ENCODE measurements at regions not wholly inside any gene's neighbourhood (a gene's known extent, or its start where the extent isn't known, plus 50 kb on each side); places are given as distances from the start of the nearest gene placed in this dataset.

DNA sequence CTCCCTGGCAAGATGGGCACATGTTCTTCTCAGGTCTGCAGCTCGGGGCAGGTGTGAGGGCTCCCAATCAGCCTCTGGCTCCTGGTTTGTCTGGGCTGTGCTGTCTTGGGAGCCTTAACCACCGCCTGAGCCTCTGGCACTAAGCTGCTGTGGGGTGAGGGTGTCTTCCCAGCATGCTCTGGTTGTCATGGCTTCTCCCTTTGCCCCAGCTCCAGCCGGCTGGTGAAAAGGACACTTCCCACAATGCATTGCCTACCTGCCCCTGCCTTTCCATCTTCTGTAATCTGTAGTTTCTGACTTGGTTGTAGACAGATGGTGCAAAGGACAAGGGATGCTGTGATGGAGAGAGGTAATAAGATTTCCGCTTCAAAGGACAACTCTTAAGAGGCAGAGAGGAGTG lies 295.3 kb downstream of the TLE3 start:
- no peak overlapping the region for H3K9ac ChIP-seq (ENCODE audit: low read depth in 1 of 2, low read length in 2 of 2)
- no peak overlapping the region for H3K27ac ChIP-seq (ENCODE audit: low read depth in 2 of 2, low read length in 2 of 2)
- no peaks in the 10 kb centered on the region for H3K36me3 ChIP-seq (ENCODE audit: control insufficient read depth in 2 of 2, insufficient read depth in 2 of 2, low read length in 2 of 2)
- H3K27me3 ChIP-seq (ENCODE audit: control insufficient read depth in 2 of 2, insufficient read depth in 2 of 2, low read length in 2 of 2): peaks cover 0 to 4% of the 10 kb centered on the region in 2 donors
- no peaks in the 10 kb centered on the region for H3K9me3 ChIP-seq (ENCODE audit: control insufficient read depth in 2 of 2, low read length in 2 of 2)
- peaks cover 0 to 2% of the 10 kb centered on the region in 2 donors for H3K4me1 ChIP-seq (ENCODE audit: control insufficient read depth in 2 of 2, insufficient read depth in 2 of 2, low read length in 2 of 2)
- no peak overlapping the region for H3K4me3 ChIP-seq (ENCODE audit: low read length in 2 of 2)

DNA sequence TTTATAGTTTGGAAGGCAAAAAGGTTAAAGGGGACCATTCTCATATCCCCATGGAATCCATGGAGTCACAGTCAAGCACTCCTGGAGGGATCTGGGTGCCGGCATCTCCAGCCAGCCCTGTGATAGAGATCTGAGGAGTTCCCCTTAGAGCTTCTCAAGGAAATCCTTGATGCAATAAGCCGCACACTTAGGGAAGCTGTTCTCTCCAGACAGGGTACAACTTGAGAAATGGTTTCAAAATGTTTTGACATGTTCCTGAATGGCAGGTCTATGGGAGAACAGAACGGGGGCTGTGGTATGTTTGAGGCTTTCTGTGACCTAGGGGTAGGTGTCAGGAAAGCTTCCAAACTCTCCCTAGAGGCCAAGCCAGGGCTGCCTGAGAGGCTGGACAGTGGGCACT lies 292.9 kb downstream of the TLE3 start:
- peaks cover 0 to 2% of the 10 kb centered on the region in 2 donors for H3K4me1 ChIP-seq (ENCODE audit: control insufficient read depth in 2 of 2, insufficient read depth in 2 of 2, low read length in 2 of 2)
- no peak overlapping the region for H3K27ac ChIP-seq (ENCODE audit: low read depth in 2 of 2, low read length in 2 of 2)
- peaks cover 0 to 4% of the 10 kb centered on the region in 2 donors for H3K27me3 ChIP-seq (ENCODE audit: control insufficient read depth in 2 of 2, insufficient read depth in 2 of 2, low read length in 2 of 2)
- H3K36me3 ChIP-seq (ENCODE audit: control insufficient read depth in 2 of 2, insufficient read depth in 2 of 2, low read length in 2 of 2): no peaks in the 10 kb centered on the region
- no peak overlapping the region for H3K9ac ChIP-seq (ENCODE audit: low read depth in 1 of 2, low read length in 2 of 2)
- no peaks in the 10 kb centered on the region for H3K9me3 ChIP-seq (ENCODE audit: control insufficient read depth in 2 of 2, low read length in 2 of 2)
- H3K4me3 ChIP-seq (ENCODE audit: low read length in 2 of 2): no peak overlapping the region

DNA sequence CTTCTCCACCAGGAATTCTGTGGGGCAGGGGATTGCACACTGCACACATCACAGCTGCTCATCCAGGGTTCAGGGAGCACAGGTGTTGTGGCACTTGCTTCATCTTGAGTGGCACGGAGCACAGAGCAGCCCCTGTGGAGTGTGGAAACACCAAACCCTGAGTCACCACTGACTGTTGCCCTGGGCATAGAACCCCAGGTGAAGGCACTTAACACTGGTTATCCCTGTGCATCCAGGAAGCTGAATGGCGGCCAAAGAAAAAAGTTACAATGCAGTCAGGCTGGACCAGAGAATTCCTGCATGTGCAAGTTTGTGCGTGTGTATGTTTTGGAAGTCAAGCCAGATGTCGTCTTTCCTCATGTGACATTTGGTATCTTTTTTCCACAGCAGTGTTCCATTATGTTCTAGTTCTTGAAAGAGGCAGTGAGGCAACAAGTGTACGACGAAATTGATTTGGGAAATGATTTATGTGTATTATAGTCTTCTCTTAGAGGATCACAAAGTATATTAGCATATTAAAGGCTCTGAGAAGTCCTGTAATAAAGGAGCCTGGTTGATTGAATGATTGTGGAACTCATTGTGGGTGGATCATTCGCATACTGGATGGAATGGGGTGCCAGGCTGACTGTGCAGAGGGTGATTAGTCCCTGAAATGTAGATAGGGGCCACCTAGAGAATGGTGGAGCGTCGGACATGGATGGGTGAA lies 292.3 kb downstream of the TLE3 start:
- Histone ChIP-seq H3K4me1 (ENCODE audit: control insufficient read depth in 2 of 2, insufficient read depth in 2 of 2, low read length in 2 of 2) (peaks cover 0 to 2% of the 10 kb centered on the region in 2 donors), H3K9me3 (ENCODE audit: control insufficient read depth in 2 of 2, low read length in 2 of 2) (no peaks in the 10 kb centered on the region), H3K27ac (ENCODE audit: low read depth in 2 of 2, low read length in 2 of 2) (no peak overlapping the region), H3K4me3 (ENCODE audit: low read length in 2 of 2) (no peak overlapping the region), H3K36me3 (ENCODE audit: control insufficient read depth in 2 of 2, insufficient read depth in 2 of 2, low read length in 2 of 2) (no peaks in the 10 kb centered on the region), H3K9ac (ENCODE audit: low read depth in 1 of 2, low read length in 2 of 2) (no peak overlapping the region), H3K27me3 (ENCODE audit: control insufficient read depth in 2 of 2, insufficient read depth in 2 of 2, low read length in 2 of 2) (peaks cover 0 to 4% of the 10 kb centered on the region in 2 donors)

DNA sequence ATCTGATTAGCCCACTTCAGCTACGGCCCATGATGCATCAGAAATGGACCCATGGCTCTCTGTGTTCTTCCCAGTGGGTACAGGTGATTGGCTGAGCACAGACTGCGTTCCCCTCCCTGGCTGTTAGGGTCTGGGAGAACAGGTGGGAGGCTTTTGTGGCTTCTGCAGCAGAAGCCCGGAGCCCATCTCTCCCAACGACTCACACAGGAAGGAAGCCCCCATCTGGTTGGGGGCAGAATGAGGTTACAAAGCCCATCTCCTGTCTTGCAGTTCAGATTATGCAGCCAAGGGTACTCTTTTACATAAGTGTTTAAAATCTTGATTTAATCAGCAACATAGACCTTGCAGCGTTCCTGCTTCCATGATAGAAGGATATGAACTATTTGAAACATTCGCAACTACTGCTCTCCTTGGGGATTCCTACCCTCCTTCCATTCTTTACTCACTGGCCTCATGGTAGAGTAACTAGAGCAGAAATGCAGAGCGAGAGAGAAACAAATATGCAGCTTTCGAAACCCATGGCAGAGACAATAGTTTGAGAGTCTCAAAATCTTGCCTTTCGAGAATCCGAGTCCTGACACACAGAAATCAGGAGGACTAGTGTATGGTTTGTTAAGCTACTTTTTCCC lies 291.3 kb downstream of the TLE3 start:
- Histone ChIP-seq H3K9ac (ENCODE audit: low read depth in 1 of 2, low read length in 2 of 2) (no peak overlapping the region), H3K4me1 (ENCODE audit: control insufficient read depth in 2 of 2, insufficient read depth in 2 of 2, low read length in 2 of 2) (peaks cover 0 to 2% of the 10 kb centered on the region in 2 donors), H3K27me3 (ENCODE audit: control insufficient read depth in 2 of 2, insufficient read depth in 2 of 2, low read length in 2 of 2) (peaks cover 0 to 4% of the 10 kb centered on the region in 2 donors), H3K9me3 (ENCODE audit: control insufficient read depth in 2 of 2, low read length in 2 of 2) (no peaks in the 10 kb centered on the region), H3K36me3 (ENCODE audit: control insufficient read depth in 2 of 2, insufficient read depth in 2 of 2, low read length in 2 of 2) (no peaks in the 10 kb centered on the region), H3K4me3 (ENCODE audit: low read length in 2 of 2) (no peak overlapping the region), H3K27ac (ENCODE audit: low read depth in 2 of 2, low read length in 2 of 2) (no peak overlapping the region)

DNA sequence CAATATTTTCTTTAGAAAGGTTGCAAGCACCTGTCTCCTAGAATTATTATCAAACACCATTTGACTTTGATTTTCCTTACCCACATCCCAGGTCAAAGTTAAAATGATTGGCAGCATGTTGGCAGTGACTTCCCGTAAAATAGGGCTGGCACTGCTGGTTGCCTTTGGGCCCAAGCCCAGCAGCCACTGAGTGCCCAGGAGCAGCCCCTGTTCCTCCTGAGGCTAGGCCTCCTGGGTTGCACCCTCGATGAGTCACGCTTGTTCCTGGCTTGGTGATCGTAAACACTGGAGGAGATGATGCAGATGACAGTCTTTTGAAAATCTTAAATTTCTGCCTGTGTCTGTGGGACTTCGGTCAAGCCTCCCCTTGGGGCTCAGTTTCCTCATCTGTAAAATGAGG lies 290.0 kb downstream of the TLE3 start:
- H3K27ac ChIP-seq (ENCODE audit: low read depth in 2 of 2, low read length in 2 of 2): no peak overlapping the region
- peaks cover 0 to 4% of the 10 kb centered on the region in 2 donors for H3K27me3 ChIP-seq (ENCODE audit: control insufficient read depth in 2 of 2, insufficient read depth in 2 of 2, low read length in 2 of 2)

DNA sequence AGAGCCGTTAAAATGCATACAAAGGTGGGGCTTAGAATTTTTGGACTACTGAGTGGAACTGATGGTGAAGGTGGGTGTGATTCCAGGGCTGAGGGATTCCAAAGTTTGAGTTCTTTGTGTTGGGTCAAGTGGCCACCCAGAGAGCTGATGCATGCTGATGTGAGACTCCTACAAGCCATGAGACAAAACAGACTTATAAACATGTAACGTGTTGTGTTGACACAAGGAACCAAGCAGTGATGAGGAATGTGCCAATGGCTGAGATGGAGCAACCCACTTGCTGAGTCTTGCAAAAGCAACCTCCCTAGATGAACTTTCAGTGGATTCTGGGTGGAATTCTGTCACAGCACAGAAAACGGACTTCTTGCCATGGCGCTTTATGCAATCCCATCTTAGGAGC lies 289.0 kb downstream of the TLE3 start:
- no peaks in the 10 kb centered on the region for H3K36me3 ChIP-seq (ENCODE audit: control insufficient read depth in 2 of 2, insufficient read depth in 2 of 2, low read length in 2 of 2)
- H3K4me1 ChIP-seq (ENCODE audit: control insufficient read depth in 2 of 2, insufficient read depth in 2 of 2, low read length in 2 of 2): peaks cover 0 to 2% of the 10 kb centered on the region in 2 donors
- no peak overlapping the region for H3K9ac ChIP-seq (ENCODE audit: low read depth in 1 of 2, low read length in 2 of 2)
- H3K9me3 ChIP-seq (ENCODE audit: control insufficient read depth in 2 of 2, low read length in 2 of 2): no peaks in the 10 kb centered on the region
- H3K27ac ChIP-seq (ENCODE audit: low read depth in 2 of 2, low read length in 2 of 2): no peak overlapping the region
- no peak overlapping the region for H3K4me3 ChIP-seq (ENCODE audit: low read length in 2 of 2)
- peaks cover 0 to 4% of the 10 kb centered on the region in 2 donors for H3K27me3 ChIP-seq (ENCODE audit: control insufficient read depth in 2 of 2, insufficient read depth in 2 of 2, low read length in 2 of 2)

More for the DNA sequence above, 290.0 kb downstream of the TLE3 start:
- Histone ChIP-seq H3K36me3 (ENCODE audit: control insufficient read depth in 2 of 2, insufficient read depth in 2 of 2, low read length in 2 of 2) (no peaks in the 10 kb centered on the region), H3K4me1 (ENCODE audit: control insufficient read depth in 2 of 2, insufficient read depth in 2 of 2, low read length in 2 of 2) (peaks cover 0 to 2% of the 10 kb centered on the region in 2 donors), H3K9ac (ENCODE audit: low read depth in 1 of 2, low read length in 2 of 2) (no peak overlapping the region), H3K4me3 (ENCODE audit: low read length in 2 of 2) (no peak overlapping the region), H3K9me3 (ENCODE audit: control insufficient read depth in 2 of 2, low read length in 2 of 2) (no peaks in the 10 kb centered on the region)

DNA sequence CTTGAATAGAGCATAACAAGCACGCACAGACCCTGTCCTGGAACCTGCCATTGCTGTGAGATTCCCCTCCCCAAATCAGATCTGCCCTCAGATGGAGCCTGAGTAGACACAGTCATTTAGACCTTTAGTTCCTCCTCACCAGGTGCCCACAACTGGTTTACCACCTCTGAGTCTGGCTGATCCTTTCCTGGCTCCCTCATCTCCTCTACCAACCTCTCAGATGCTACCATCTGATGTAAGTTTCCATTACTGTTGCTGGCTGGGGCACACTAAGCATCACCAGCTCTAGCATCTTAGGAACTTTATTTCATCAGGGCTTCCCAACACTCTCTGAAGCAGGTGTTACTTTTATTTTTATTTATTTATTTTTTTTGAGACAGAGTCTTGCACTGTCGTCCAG lies 288.3 kb downstream of the TLE3 start:
- Histone ChIP-seq H3K36me3 (ENCODE audit: control insufficient read depth in 2 of 2, insufficient read depth in 2 of 2, low read length in 2 of 2) (no peaks in the 10 kb centered on the region), H3K4me3 (ENCODE audit: low read length in 2 of 2) (no peak overlapping the region), H3K9me3 (ENCODE audit: control insufficient read depth in 2 of 2, low read length in 2 of 2) (no peaks in the 10 kb centered on the region), H3K27ac (ENCODE audit: low read depth in 2 of 2, low read length in 2 of 2) (no peak overlapping the region), H3K27me3 (ENCODE audit: control insufficient read depth in 2 of 2, insufficient read depth in 2 of 2, low read length in 2 of 2) (peaks cover 0 to 4% of the 10 kb centered on the region in 2 donors), H3K9ac (ENCODE audit: low read depth in 1 of 2, low read length in 2 of 2) (no peak overlapping the region), H3K4me1 (ENCODE audit: control insufficient read depth in 2 of 2, insufficient read depth in 2 of 2, low read length in 2 of 2) (peaks cover 0 to 2% of the 10 kb centered on the region in 2 donors)

DNA sequence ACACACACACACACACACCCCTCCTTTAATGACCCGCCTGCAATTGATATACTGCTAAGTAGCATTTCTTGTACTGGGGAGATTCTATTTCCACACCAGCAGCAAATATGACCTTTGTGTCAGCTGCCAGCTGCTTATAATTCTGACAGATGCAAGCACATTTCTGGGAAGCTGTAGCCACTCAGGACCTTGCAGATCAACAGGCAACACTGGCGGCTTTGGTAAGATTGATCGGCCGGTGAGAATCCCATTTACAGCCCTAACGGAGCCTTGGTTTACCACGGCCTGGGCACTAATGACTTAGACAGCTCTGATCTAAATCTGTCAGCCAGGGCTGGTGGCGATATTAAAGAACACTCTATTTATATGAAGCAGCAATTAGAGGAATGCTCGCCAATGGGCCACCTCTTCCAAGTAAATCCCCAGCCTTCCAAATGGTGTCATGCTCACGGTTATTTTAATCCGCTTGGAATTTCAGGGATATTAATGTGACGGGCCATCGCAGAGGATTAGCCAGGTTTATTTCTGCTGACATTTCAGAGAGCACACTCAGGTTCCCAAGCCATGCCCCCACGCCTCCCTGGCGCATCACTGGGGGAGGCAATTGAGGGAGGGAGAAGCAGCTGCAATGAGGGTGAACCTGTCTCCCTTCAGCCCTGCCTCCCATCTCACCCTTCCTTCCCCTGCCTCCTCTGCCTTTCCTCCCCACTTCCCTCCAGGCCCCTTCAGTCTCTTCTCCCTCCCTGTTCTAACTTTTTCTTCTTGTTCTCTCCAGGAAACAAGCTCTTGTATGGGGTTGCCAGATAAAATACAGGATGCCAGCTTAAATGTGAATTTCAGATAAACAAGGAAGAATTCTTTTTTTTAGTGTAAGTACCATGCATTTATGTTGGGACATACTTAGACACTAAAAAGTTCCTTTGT lies 287.0 kb downstream of the TLE3 start:
- Histone ChIP-seq H3K4me1 (ENCODE audit: control insufficient read depth in 2 of 2, insufficient read depth in 2 of 2, low read length in 2 of 2) (peaks cover 0 to 2% of the 10 kb centered on the region in 2 donors), H3K36me3 (ENCODE audit: control insufficient read depth in 2 of 2, insufficient read depth in 2 of 2, low read length in 2 of 2) (no peaks in the 10 kb centered on the region), H3K4me3 (ENCODE audit: low read length in 2 of 2) (no peak overlapping the region), H3K9me3 (ENCODE audit: control insufficient read depth in 2 of 2, low read length in 2 of 2) (no peaks in the 10 kb centered on the region), H3K9ac (ENCODE audit: low read depth in 1 of 2, low read length in 2 of 2) (no peak overlapping the region), H3K27ac (ENCODE audit: low read depth in 2 of 2, low read length in 2 of 2) (no peak overlapping the region), H3K27me3 (ENCODE audit: control insufficient read depth in 2 of 2, insufficient read depth in 2 of 2, low read length in 2 of 2) (peaks cover 0 to 4% of the 10 kb centered on the region in 2 donors)

DNA sequence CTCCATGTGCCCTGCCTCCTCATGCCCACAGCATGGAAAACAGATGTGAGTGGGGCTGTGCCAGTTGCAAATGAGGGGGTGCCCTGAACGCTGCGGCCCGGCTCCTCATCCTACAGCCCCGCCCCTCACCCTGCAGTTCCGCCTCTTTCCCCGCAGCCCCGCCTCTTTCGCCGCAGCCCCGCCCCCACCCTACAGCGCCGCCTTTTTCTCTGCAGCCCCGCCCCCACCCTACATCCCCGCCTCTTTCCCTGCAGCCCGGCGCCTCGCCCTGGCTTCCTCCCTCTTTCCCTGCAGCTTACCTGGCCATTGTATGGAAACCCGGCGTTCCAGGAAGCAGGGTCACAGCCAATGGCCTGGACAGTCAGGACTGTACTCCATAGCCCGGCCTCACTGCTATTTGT lies 284.9 kb downstream of the TLE3 start:
- H3K27ac ChIP-seq (ENCODE audit: low read depth in 2 of 2, low read length in 2 of 2): no peak overlapping the region
- no peak overlapping the region for H3K4me3 ChIP-seq (ENCODE audit: low read length in 2 of 2)
- H3K27me3 ChIP-seq (ENCODE audit: control insufficient read depth in 2 of 2, insufficient read depth in 2 of 2, low read length in 2 of 2): no peaks in the 10 kb centered on the region
- no peaks in the 10 kb centered on the region for H3K36me3 ChIP-seq (ENCODE audit: control insufficient read depth in 2 of 2, insufficient read depth in 2 of 2, low read length in 2 of 2)
- no peaks in the 10 kb centered on the region for H3K4me1 ChIP-seq (ENCODE audit: control insufficient read depth in 2 of 2, insufficient read depth in 2 of 2, low read length in 2 of 2)
- H3K9ac ChIP-seq (ENCODE audit: low read depth in 1 of 2, low read length in 2 of 2): no peak overlapping the region
- H3K9me3 ChIP-seq (ENCODE audit: control insufficient read depth in 2 of 2, low read length in 2 of 2): no peaks in the 10 kb centered on the region

DNA sequence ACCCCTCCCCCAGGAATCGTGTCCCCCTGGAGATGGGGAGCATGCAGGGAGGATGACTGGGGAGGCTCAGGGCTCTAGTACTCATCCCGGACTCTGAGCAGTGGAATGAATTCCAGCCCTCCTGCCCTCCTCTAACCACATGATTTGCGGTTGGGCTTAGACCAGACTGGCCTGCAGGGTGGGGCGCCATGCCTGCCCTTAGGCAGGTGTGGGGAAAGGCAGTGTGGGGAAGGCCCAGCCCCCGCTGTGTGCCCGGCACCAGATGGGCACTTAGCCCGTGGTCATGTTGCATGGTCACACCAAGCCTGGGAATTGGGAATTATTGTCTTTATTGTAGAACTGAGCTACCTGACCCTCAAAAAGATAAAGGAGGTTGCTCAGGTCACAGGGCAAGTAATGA lies 283.8 kb downstream of the TLE3 start:
- H3K4me3 ChIP-seq (ENCODE audit: low read length in 2 of 2): no peak overlapping the region
- no peaks in the 10 kb centered on the region for H3K27me3 ChIP-seq (ENCODE audit: control insufficient read depth in 2 of 2, insufficient read depth in 2 of 2, low read length in 2 of 2)

More for the DNA sequence above, 283.8 kb downstream of the TLE3 start:
- Histone ChIP-seq H3K9ac (ENCODE audit: low read depth in 1 of 2, low read length in 2 of 2) (no peak overlapping the region), H3K36me3 (ENCODE audit: control insufficient read depth in 2 of 2, insufficient read depth in 2 of 2, low read length in 2 of 2) (no peaks in the 10 kb centered on the region), H3K27ac (ENCODE audit: low read depth in 2 of 2, low read length in 2 of 2) (no peak overlapping the region), H3K9me3 (ENCODE audit: control insufficient read depth in 2 of 2, low read length in 2 of 2) (no peaks in the 10 kb centered on the region), H3K4me1 (ENCODE audit: control insufficient read depth in 2 of 2, insufficient read depth in 2 of 2, low read length in 2 of 2) (no peaks in the 10 kb centered on the region)

Data from mucosa of rectum (tissue), 2 donors.